ENCODE measurements at regions not wholly inside any gene's neighbourhood (a gene's known extent, or its start where the extent isn't known, plus 50 kb on each side); places are given as distances from the start of the nearest gene placed in this dataset.
A peak's percentile ranks its signal among the peaks of the same experiment; 100 is the strongest.

GRCh38 chr16:52101246-52101645 lies 445.7 kb downstream of the TOX3 start:
- peak; percentile 62 for DNase-seq

- DNase-seq: no peak
Observed at GRCh38 chr16:52099382-52099781, 447.6 kb downstream of the TOX3 start.

GRCh38 chr16:52095471-52095870 lies 451.5 kb downstream of the TOX3 start:
- DNase-seq: no peak

GRCh38 chr16:52092126-52092525 lies 454.8 kb downstream of the TOX3 start:
- no peak for DNase-seq

- DNase-seq: no peak
Observed at GRCh38 chr16:52090080-52090479, 456.9 kb downstream of the TOX3 start.

GRCh38 chr16:52089476-52089875 lies 457.5 kb downstream of the TOX3 start:
- no peak for DNase-seq

GRCh38 chr16:52086901-52087300 lies 460.0 kb downstream of the TOX3 start:
- no peak for DNase-seq

- DNase-seq: no peak
Observed at GRCh38 chr16:52078716-52079655, 468.0 kb downstream of the TOX3 start.

GRCh38 chr16:52077607-52078006 lies 469.3 kb downstream of the TOX3 start:
- DNase-seq: no peak

- no peak for DNase-seq
Observed at GRCh38 chr16:52076801-52077201, 470.1 kb downstream of the TOX3 start.

- no peak for DNase-seq
Observed at GRCh38 chr16:52076332-52076731, 470.6 kb downstream of the TOX3 start.

GRCh38 chr16:52074133-52074532 lies 472.8 kb downstream of the TOX3 start:
- no peak for DNase-seq

- no peak for DNase-seq
Observed at GRCh38 chr16:52073024-52073423, 473.9 kb downstream of the TOX3 start.

GRCh38 chr16:52071101-52071500 lies 475.8 kb downstream of the TOX3 start:
- no peak for DNase-seq

- no peak for DNase-seq
Observed at GRCh38 chr16:52070341-52071057, 476.4 kb downstream of the TOX3 start.

- DNase-seq: peak; percentile 43
Observed at GRCh38 chr16:52069866-52070265, 477.1 kb downstream of the TOX3 start.

GRCh38 chr16:52068447-52069074 lies 478.4 kb downstream of the TOX3 start:
- no peak for DNase-seq

GRCh38 chr16:52066962-52067361 lies 480.0 kb downstream of the TOX3 start:
- no peak for DNase-seq

- no peak for DNase-seq
Observed at GRCh38 chr16:52056259-52056658, 490.7 kb downstream of the TOX3 start.

- no peak for DNase-seq
Observed at GRCh38 chr16:52055381-52055780, 491.6 kb downstream of the TOX3 start.

- no peak for DNase-seq
Observed at GRCh38 chr16:52054326-52054725, 492.6 kb downstream of the TOX3 start.

- no peak for DNase-seq
Observed at GRCh38 chr16:52052818-52053217, 494.1 kb downstream of the TOX3 start.

GRCh38 chr16:52051414-52052172 lies 495.4 kb downstream of the TOX3 start:
- no peak for DNase-seq

All from hindlimb muscle (tissue), 1 donor.